GM23338 (cell line): ENCODE measurements at regions not wholly inside any gene's neighbourhood (a gene's known extent, or its start where the extent isn't known, plus 50 kb on each side); places are given as distances from the start of the nearest gene placed in this dataset.

Experiments
- ATAC-seq: fragments of 200-7000 bp; cut with Tn5 transposase; 3 replicates; pipeline ENCODE4 v1.9.1; 2020
- DNase-seq: peaks from one replicate; pipeline ENCODE4 v3.0.0-alpha.2; 2015; ENCODE audit warnings: low spot score
- H2AFZ ChIP-seq: fragments of 200-600 bp; sonication (generic); 2 replicates; pipeline ENCODE4 v1.8.0; 2016; ENCODE audit warnings: antibody characterized with exemption, mild to moderate bottlenecking, moderate library complexity
- H3F3A ChIP-seq: fragments of 200-600 bp; sonication (generic); replicated peaks from 2 replicates; pipeline ENCODE4 v1.8.0; 2017; ENCODE audit warnings: antibody characterized with exemption, mixed run types, low read depth
- H3K27ac ChIP-seq: fragments of 200-600 bp; sonication (generic); 2 replicates; pipeline ENCODE4 v1.6.1; 2016; ENCODE audit warnings: low read depth
- H3K27me3 ChIP-seq: fragments of 200-600 bp; sonication (generic); 2 replicates; pipeline ENCODE4 v1.8.0; 2016; ENCODE audit warnings: mild to moderate bottlenecking, mixed run types, moderate library complexity; ENCODE audit not compliant: insufficient read depth
- H3K36me3 ChIP-seq: fragments of 200-600 bp; sonication (generic); 2 replicates; pipeline ENCODE4 v1.8.0; 2016; ENCODE audit warnings: mild to moderate bottlenecking; ENCODE audit not compliant: insufficient read depth
- H3K4me1 ChIP-seq: fragments of 200-600 bp; sonication (generic); 2 replicates; pipeline ENCODE4 v1.8.0; 2016; ENCODE audit warnings: mild to moderate bottlenecking, moderate library complexity; ENCODE audit not compliant: insufficient read depth
- H3K4me2 ChIP-seq: fragments of 200-600 bp; sonication (generic); 2 replicates; pipeline ENCODE4 v1.7.1; 2017; ENCODE audit warnings: mixed run types
- H3K4me3 ChIP-seq: fragments of 200-600 bp; sonication (generic); 2 replicates; pipeline ENCODE4 v1.6.1; 2016; ENCODE audit warnings: mixed run types
- H3K79me2 ChIP-seq: fragments of 200-600 bp; sonication (generic); replicated peaks from 2 replicates; pipeline ENCODE4 v1.8.0; 2017; ENCODE audit warnings: mild to moderate bottlenecking; ENCODE audit not compliant: insufficient read depth
- H3K9me2 ChIP-seq: fragments of 200-600 bp; sonication (generic); 2 replicates; pipeline ENCODE4 v1.8.0; 2017; ENCODE audit not compliant: insufficient read depth
- H4K20me1 ChIP-seq: fragments of 200-600 bp; sonication (generic); replicated peaks from 2 replicates; pipeline ENCODE4 v1.8.0; 2017; ENCODE audit warnings: mild to moderate bottlenecking; ENCODE audit not compliant: insufficient read depth
- H3K27ac Mint-ChIP-seq: 2 replicates; pipeline ENCODE4 v1.8.0; 2020; ENCODE audit warnings: inconsistent platforms, mild to moderate bottlenecking, moderate library complexity, mixed read lengths
- H3K27me3 Mint-ChIP-seq: 3 replicates; pipeline ENCODE4 v1.8.0; 2022; ENCODE audit warnings: low read depth, mild to moderate bottlenecking, moderate library complexity, mixed read lengths, inconsistent platforms; ENCODE audit not compliant: insufficient read depth, poor library complexity
- H3K36me3 Mint-ChIP-seq: 3 replicates; pipeline ENCODE4 v1.8.0; 2021; ENCODE audit warnings: low read depth, mild to moderate bottlenecking, inconsistent platforms, moderate library complexity, mixed read lengths
- H3K4me1 Mint-ChIP-seq: 3 replicates; pipeline ENCODE4 v1.8.0; 2020; ENCODE audit warnings: mild to moderate bottlenecking, inconsistent platforms, mixed read lengths
- H3K4me3 Mint-ChIP-seq: 3 replicates; pipeline ENCODE4 v1.8.0; 2021; ENCODE audit warnings: moderate library complexity, mild to moderate bottlenecking, inconsistent platforms, mixed read lengths
- H3K9me3 Mint-ChIP-seq: 3 replicates; pipeline ENCODE4 v1.8.0; 2020; ENCODE audit warnings: moderate library complexity, mild to moderate bottlenecking, inconsistent platforms, mixed read lengths
- JUNB ChIP-seq: IDR thresholded peaks from one replicate; pipeline ENCODE4 v1.6.1; 2016; ENCODE audit warnings: antibody characterized with exemption; ENCODE audit not compliant: unreplicated experiment
- POLR2AphosphoS5 ChIP-seq: IDR thresholded peaks from 2 replicates; pipeline ENCODE4 v1.6.1; 2016; ENCODE audit warnings: antibody characterized with exemption, low read depth
- ZNF462 ChIP-seq: fragments of 250-450 bp; sonication (Bioruptor Pico); IDR thresholded peaks from 2 replicates; pipeline ENCODE4 v1.5.0; 2020; ENCODE audit warnings: mild to moderate bottlenecking, moderate library complexity
- TF ChIP-seq, protein P1 (sequence below), 2 experiments: fragments of 200-600 bp in 1 of 2; sonication (generic) in 1 of 2; conservative IDR thresholded peaks; 2 replicates each; pipeline versions ENCODE4 v1.5.1 to v1.6.1; 2016 to 2017; ENCODE audit warnings: antibody characterized with exemption in 2 of 2, low read depth in 2 of 2, mild to moderate bottlenecking in 2 of 2, moderate library complexity in 1 of 2

- no peak for TF ChIP-seq POLR2AphosphoS5
- TF ChIP-seq, protein P1, sequence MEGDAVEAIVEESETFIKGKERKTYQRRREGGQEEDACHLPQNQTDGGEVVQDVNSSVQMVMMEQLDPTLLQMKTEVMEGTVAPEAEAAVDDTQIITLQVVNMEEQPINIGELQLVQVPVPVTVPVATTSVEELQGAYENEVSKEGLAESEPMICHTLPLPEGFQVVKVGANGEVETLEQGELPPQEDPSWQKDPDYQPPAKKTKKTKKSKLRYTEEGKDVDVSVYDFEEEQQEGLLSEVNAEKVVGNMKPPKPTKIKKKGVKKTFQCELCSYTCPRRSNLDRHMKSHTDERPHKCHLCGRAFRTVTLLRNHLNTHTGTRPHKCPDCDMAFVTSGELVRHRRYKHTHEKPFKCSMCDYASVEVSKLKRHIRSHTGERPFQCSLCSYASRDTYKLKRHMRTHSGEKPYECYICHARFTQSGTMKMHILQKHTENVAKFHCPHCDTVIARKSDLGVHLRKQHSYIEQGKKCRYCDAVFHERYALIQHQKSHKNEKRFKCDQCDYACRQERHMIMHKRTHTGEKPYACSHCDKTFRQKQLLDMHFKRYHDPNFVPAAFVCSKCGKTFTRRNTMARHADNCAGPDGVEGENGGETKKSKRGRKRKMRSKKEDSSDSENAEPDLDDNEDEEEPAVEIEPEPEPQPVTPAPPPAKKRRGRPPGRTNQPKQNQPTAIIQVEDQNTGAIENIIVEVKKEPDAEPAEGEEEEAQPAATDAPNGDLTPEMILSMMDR (conservative IDR thresholded peaks at IDR 0.05; ENCODE audit: low read depth in 2 of 2): no peak
- TF ChIP-seq JUNB: no peak
Measured at GRCh38 chr13:42720858-42721219, 60.5 kb upstream of the FAM216B start (continued).

DNA sequence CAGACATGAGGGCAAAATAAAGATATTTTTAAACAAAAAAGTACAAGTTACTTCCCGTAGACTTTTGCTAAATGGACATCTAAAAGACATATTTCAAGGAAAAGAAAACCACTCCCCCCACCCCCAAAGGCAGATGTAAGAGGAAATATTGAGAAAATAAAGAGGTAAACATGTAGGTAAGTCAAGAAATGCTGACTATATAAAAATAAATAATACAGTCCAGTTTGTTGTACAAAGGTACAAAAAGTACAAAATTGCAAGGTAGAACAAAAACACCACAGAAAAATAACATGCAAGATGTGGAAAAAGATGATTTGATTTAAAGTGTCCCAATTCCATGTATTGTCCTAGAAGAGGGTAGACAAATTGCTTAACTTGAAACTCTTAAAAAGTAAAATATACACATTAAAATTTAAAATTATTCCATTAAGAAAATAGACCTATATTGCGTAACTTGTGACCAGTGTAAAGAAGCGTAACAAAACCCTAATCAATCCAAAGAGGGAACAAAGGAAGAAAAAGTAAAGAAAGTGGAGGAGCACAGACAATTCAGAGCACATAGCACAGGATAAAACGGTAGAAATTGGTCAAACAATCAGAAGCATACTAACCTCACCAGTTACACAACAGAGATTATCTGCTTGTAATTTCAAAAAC, 58.4 kb upstream of the FAM216B start:
- H3K36me3 Mint-ChIP-seq: no peaks in the 10 kb centered on the region; the same call in 2 of the 3 replicates
- H3K79me2 ChIP-seq: no peaks in the 10 kb centered on the region
- H3K27me3 Mint-ChIP-seq: no peaks in the 10 kb centered on the region
- no peak overlapping the region for H3K27ac Mint-ChIP-seq
- ATAC-seq: no peak
- H3K9me3 Mint-ChIP-seq: peaks cover 5% of the 10 kb centered on the region; the same call in 2 of the 3 replicates
- no peaks in the 10 kb centered on the region for H4K20me1 ChIP-seq
- no peaks in the 10 kb centered on the region for H3K27me3 ChIP-seq
- H3K36me3 ChIP-seq: no peaks in the 10 kb centered on the region
- no peaks in the 10 kb centered on the region for H3F3A ChIP-seq
- no peak for DNase-seq
- peaks cover 4% of the 10 kb centered on the region; the same call in 1 of the 2 replicates for H3K9me2 ChIP-seq
- TF ChIP-seq ZNF462 (CRISPR knock-in tag): no peak
- no peaks in the 10 kb centered on the region for H3K4me1 ChIP-seq
- no peak overlapping the region for H3K27ac ChIP-seq
- no peak overlapping the region for H3K4me3 ChIP-seq
- H3K4me3 Mint-ChIP-seq: no peak overlapping the region
- no peak overlapping the region for H2AFZ ChIP-seq
- no peak overlapping the region for H3K4me2 ChIP-seq
- no peaks in the 10 kb centered on the region for H3K4me1 Mint-ChIP-seq
